ENCODE measurements at regions not wholly inside any gene's neighbourhood (a gene's known extent, or its start where the extent isn't known, plus 50 kb on each side); places are given as distances from the start of the nearest gene placed in this dataset.

- no peak for DNase-seq
These were observed 59.6 kb upstream of the NCOR2 start for GRCh38 chr12:124626971-124627411.

GRCh38 chr12:124625867-124626675 is 58.7 kb upstream of the NCOR2 start:
- DNase-seq, result no peak

DNA sequence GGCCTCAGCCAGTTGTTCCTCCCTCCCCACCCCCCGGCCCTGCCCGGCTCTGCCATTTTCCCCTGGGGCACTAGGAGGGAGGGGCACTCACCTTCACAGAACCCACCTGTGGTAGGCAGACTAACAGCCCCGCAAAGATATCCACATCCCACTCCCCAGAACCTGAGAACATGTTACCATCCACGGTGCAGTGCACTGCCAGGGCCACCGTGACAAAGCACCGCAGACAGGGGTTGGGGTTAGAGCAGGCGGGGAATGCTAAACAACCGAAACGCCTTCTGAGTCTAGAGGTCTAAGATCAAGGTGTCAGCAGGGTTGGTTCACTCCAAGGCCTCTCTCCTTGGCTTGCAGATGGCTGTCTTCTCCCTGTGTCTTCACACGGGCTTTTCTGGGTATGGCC is 57.4 kb upstream of the NCOR2 start:
- no peak for DNase-seq

DNA sequence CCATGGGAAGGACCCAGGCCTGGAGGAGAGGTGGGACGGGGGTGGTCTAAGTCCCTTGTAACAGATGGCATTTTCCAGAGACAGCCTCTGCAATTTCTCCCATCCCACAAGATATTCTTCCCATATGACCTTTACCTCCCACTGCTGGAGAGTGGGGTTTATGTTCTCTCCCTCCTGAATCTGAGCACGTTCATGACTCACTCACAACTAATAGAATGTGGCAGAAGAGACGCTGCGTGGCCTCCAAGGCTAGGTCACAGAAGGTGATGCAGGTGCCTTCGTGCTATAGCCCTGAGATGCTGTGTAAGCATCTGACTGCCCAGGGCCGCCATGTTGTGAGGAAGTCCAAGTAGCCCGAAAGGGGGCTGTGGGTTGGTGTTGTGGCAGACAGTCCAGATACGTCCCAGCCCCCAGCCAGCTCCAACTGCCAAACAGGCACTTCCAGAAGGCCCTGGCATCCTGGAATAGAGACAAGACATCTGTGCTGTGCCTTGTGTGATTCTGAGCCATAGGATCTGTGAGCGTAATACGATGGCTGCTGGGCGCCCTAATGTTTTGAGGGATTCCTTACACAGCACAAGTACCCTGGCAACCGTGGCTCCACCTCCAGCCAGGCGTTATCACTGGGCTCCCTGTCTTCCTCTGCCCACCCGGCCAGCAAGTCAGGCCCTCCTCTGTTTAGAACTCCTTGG is 56.1 kb upstream of the NCOR2 start:
- DNase-seq, result no peak

GRCh38 chr12:124622764-124623163 is 55.4 kb upstream of the NCOR2 start:
- DNase-seq, result no peak

- DNase-seq, result no peak
These were observed 54.9 kb upstream of the NCOR2 start for GRCh38 chr12:124622331-124622730.

DNA sequence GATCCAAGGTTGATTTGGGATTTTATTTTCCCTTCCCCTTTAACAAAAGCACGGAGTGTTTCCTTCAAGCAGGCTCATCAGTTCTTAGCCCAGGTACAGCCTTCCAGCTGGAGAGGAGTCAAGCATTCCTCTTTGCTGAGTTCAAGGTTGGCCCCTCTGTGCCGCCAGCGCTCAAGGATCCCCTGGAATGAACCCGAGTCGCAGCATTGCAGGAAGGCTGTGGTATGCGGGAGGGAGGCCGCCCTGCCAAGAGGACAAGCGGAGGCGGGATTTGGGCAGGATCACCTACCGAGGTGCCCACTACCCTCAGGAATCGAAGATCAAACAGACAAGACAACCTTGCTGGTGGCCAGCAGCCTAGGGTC is 53.9 kb upstream of the NCOR2 start:
- no peak for DNase-seq

- DNase-seq, result no peak
These were observed 53.3 kb upstream of the NCOR2 start for GRCh38 chr12:124620606-124621295.

DNA sequence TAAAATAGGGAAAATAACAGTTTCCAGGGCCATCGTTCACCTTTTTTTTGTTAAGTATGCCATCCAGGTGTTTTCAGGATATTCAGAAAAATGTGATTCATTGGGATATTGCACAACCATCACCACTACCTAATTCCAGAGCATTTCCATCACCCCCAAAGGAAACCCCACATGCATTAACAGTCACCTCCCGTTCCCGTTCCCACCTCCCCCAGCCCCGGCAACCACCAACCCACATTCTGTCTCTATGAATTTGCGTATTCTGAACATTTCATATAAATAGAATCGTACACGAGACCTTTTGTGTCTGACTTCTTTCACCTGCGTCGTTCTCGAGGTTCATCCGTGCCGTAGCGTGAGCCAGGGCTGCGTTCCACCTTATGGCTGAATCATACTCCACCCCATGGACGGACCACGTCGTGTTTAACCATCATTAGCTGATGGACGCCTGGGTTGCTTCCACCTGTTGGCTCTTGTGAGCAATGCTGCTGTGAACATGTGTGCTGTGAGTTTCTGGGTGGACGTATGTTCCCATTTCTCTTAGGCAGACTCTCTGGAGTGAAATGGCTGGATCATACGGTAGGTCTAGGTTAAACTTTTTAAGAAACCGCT is 51.0 kb upstream of the NCOR2 start:
- DNase-seq, result no peak

DNA sequence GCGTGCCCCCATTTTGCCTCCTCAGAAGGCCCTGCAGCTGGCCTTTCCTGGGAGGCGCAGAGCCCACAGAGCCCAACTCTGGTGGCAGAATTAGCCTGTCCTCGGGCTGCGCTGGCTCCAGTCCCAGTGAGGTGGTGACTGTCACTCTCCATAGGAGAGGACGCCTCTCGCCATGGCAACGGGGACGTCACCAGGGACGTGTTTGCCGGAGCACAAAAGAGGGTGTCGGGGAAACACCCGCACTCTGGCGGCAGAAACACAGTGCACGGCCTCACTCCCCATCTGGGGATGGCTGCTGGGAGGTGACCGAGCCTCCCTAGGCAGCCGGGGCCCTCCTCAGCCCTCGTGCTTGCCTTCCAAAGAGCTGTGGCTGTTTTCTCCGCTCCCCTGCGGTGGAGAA is 50.2 kb upstream of the NCOR2 start:
- no peak for DNase-seq
